ENCODE measurements at regions not wholly inside any gene's neighbourhood (a gene's known extent, or its start where the extent isn't known, plus 50 kb on each side); places are given as distances from the start of the nearest gene placed in this dataset.

DNA sequence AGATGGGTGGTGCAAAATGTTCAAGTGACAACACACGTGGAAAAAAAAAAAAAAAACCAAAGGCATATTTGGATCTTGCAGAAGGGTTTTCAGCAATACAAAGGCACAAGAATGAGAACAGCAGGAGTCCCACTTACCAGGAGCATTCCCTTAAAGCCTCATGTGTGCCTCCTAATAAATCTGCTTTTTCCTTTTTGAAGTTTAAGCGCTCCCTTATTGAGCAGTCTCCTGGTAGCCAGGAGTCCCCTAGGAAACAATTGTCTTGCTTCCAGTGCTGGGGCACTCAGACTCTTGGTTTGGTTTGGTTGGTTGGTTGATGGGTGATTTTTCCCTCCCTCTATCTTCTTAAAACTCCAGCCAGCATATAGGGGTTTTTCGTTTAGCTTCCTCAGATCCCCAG lies 321.8 kb upstream of the NFE2L3 start:
- no peak for TF ChIP-seq POLR2A (IDR thresholded peaks at IDR 0.05)
- TF ChIP-seq, protein P1, sequence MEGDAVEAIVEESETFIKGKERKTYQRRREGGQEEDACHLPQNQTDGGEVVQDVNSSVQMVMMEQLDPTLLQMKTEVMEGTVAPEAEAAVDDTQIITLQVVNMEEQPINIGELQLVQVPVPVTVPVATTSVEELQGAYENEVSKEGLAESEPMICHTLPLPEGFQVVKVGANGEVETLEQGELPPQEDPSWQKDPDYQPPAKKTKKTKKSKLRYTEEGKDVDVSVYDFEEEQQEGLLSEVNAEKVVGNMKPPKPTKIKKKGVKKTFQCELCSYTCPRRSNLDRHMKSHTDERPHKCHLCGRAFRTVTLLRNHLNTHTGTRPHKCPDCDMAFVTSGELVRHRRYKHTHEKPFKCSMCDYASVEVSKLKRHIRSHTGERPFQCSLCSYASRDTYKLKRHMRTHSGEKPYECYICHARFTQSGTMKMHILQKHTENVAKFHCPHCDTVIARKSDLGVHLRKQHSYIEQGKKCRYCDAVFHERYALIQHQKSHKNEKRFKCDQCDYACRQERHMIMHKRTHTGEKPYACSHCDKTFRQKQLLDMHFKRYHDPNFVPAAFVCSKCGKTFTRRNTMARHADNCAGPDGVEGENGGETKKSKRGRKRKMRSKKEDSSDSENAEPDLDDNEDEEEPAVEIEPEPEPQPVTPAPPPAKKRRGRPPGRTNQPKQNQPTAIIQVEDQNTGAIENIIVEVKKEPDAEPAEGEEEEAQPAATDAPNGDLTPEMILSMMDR (IDR thresholded peaks at IDR 0.05), result no peak

Data from Peyer's patch (tissue), 4 donors.